ENCODE measurements at regions not wholly inside any gene's neighbourhood (a gene's known extent, or its start where the extent isn't known, plus 50 kb on each side); places are given as distances from the start of the nearest gene placed in this dataset.

DNA sequence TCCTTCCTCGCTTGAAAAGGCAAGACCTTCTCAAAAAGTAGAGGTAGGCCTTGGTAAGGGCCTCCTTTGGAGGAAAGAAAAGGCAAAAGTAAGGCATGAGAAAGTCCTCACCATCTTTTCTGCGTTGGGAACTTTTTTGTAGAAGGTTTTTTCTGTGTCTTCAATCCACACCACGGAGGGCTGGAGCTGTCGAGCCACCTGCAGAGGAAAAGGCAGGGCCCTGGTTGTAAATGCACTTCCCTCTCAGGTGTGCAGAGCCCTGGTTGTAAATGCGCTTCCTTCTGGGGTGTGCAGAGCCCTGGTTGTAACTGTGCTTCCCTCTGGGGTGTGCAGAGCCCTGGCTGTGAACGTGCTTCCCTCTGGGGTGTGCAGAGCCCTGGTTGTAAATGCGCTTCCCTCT is 80.2 kb upstream of the ASB18 start:
- no peaks in the 10 kb centered on the region for H3K4me1 Mint-ChIP-seq
- intact Hi-C loops (cut with micrococcal nuclease) = no loop called here
- no peak overlapping the region for H3K27ac Mint-ChIP-seq
- no peak overlapping the region for H3K4me3 Mint-ChIP-seq
- ATAC-seq (no peak), DNase-seq (no peak)
- H3K9me3 ChIP-seq (ENCODE audit: control insufficient read depth, insufficient read depth, low read length) = no peaks in the 10 kb centered on the region
- no peak overlapping the region for H3K4me3 ChIP-seq (ENCODE audit: low read length)
- H3K9me3 Mint-ChIP-seq = no peaks in the 10 kb centered on the region
- no peaks in the 10 kb centered on the region for H3K36me3 Mint-ChIP-seq
- H3K27me3 ChIP-seq (ENCODE audit: control insufficient read depth, insufficient read depth, low read length) = no peaks in the 10 kb centered on the region
- H3K36me3 ChIP-seq (ENCODE audit: control insufficient read depth, insufficient read depth, low read length) = no peaks in the 10 kb centered on the region
- TF ChIP-seq, protein P1, sequence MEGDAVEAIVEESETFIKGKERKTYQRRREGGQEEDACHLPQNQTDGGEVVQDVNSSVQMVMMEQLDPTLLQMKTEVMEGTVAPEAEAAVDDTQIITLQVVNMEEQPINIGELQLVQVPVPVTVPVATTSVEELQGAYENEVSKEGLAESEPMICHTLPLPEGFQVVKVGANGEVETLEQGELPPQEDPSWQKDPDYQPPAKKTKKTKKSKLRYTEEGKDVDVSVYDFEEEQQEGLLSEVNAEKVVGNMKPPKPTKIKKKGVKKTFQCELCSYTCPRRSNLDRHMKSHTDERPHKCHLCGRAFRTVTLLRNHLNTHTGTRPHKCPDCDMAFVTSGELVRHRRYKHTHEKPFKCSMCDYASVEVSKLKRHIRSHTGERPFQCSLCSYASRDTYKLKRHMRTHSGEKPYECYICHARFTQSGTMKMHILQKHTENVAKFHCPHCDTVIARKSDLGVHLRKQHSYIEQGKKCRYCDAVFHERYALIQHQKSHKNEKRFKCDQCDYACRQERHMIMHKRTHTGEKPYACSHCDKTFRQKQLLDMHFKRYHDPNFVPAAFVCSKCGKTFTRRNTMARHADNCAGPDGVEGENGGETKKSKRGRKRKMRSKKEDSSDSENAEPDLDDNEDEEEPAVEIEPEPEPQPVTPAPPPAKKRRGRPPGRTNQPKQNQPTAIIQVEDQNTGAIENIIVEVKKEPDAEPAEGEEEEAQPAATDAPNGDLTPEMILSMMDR (IDR thresholded peaks at IDR 0.05) = no peak
- H3K27ac ChIP-seq (ENCODE audit: low read length) = no peak overlapping the region
- H3K4me1 ChIP-seq (ENCODE audit: control insufficient read depth, insufficient read depth, low read length) = no peaks in the 10 kb centered on the region
- 65% methylated on average over 7 of the region's 7 CpGs for WGBS (ENCODE audit: insufficient coverage)
- peaks cover 10 to 26% of the 10 kb centered on the region in 2 donors for H3K27me3 Mint-ChIP-seq (ENCODE audit: low read depth in 2 of 2)

GRCh38 chr2:236345081-236345714 is 81.0 kb upstream of the ASB18 start:
- 82% methylated on average over 17 of the region's 18 CpGs for WGBS (ENCODE audit: insufficient coverage)
- Mint-ChIP-seq H3K27ac (no peak overlapping the region), H3K4me3 (no peak overlapping the region), H3K36me3 (no peaks in the 10 kb centered on the region), H3K4me1 (no peaks in the 10 kb centered on the region), H3K27me3 (ENCODE audit: low read depth in 2 of 2) (peaks cover 10 to 27% of the 10 kb centered on the region in 2 donors), H3K9me3 (no peaks in the 10 kb centered on the region)
- TF ChIP-seq, protein P1 (IDR thresholded peaks at IDR 0.05) = no peak
- intact Hi-C loops (cut with micrococcal nuclease) = no loop called here
- Histone ChIP-seq H3K27me3 (ENCODE audit: control insufficient read depth, insufficient read depth, low read length) (no peaks in the 10 kb centered on the region), H3K4me3 (ENCODE audit: low read length) (no peak overlapping the region), H3K9me3 (ENCODE audit: control insufficient read depth, insufficient read depth, low read length) (no peaks in the 10 kb centered on the region), H3K36me3 (ENCODE audit: control insufficient read depth, insufficient read depth, low read length) (no peaks in the 10 kb centered on the region), H3K27ac (ENCODE audit: low read length) (no peak overlapping the region), H3K4me1 (ENCODE audit: control insufficient read depth, insufficient read depth, low read length) (no peaks in the 10 kb centered on the region)
- no peak for ATAC-seq
- no peak for DNase-seq

DNA sequence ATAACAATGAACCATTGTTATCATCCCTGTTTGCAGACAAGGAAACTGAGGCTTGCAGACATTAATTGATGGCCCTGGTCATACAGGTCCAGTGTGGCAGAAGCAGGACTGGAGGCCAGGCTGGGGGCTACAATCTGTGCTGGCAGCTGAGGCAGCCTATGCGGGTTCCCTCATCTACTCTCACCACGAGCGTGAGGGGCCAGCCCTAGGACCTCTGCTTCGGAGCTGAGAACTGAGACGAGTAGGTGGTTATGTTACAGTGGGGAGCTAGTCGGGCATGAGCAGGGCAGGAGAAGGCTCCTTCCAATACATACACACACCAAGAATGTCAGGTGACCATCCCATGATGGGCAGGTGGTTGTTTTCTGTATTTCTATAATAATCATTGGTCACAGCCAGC is 82.2 kb upstream of the ASB18 start:
- Histone ChIP-seq H3K4me1 (ENCODE audit: control insufficient read depth, insufficient read depth, low read length) (no peaks in the 10 kb centered on the region), H3K9me3 (ENCODE audit: control insufficient read depth, insufficient read depth, low read length) (no peaks in the 10 kb centered on the region), H3K27ac (ENCODE audit: low read length) (no peak overlapping the region), H3K36me3 (ENCODE audit: control insufficient read depth, insufficient read depth, low read length) (no peaks in the 10 kb centered on the region), H3K27me3 (ENCODE audit: control insufficient read depth, insufficient read depth, low read length) (no peaks in the 10 kb centered on the region), H3K4me3 (ENCODE audit: low read length) (no peak overlapping the region)
- Mint-ChIP-seq H3K9me3 (no peaks in the 10 kb centered on the region), H3K4me1 (no peaks in the 10 kb centered on the region), H3K4me3 (no peak overlapping the region), H3K36me3 (no peaks in the 10 kb centered on the region), H3K27me3 (ENCODE audit: low read depth in 2 of 2) (peaks cover 10 to 27% of the 10 kb centered on the region in 2 donors), H3K27ac (no peak overlapping the region)
- DNase-seq (no peak), ATAC-seq (no peak)
- intact Hi-C loops (cut with micrococcal nuclease) = no loop called here
- 95% methylated on average over 2 of the region's 6 CpGs for WGBS (ENCODE audit: insufficient coverage)
- TF ChIP-seq, protein P1 (IDR thresholded peaks at IDR 0.05) = no peak

DNA sequence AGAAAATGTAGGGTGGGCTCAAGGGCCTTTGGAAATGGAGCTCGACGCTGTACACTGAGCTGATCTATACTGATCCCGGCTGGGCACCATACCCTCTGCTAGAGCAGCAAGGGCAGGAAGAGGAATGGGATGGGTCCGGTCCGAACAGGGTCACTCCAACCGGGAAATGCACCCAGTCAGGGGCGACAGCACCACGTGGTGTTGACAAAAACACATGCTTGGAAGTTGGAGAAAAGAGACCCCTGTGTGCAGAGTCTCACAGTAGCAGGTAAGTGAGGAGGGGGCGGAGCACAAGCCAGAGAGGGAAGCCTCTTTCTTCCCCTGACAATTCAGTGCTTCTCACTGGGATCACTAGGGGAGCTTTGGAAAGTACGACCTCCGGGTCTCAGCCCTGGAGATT is 84.1 kb upstream of the ASB18 start:
- ATAC-seq (no peak), DNase-seq (no peak)
- Histone ChIP-seq H3K4me3 (ENCODE audit: low read length) (no peak overlapping the region), H3K27me3 (ENCODE audit: control insufficient read depth, insufficient read depth, low read length) (peaks cover 2% of the 10 kb centered on the region), H3K27ac (ENCODE audit: low read length) (no peak overlapping the region), H3K36me3 (ENCODE audit: control insufficient read depth, insufficient read depth, low read length) (no peaks in the 10 kb centered on the region), H3K4me1 (ENCODE audit: control insufficient read depth, insufficient read depth, low read length) (no peaks in the 10 kb centered on the region), H3K9me3 (ENCODE audit: control insufficient read depth, insufficient read depth, low read length) (no peaks in the 10 kb centered on the region)
- Mint-ChIP-seq H3K27me3 (ENCODE audit: low read depth in 2 of 2) (peaks cover 19 to 35% of the 10 kb centered on the region in 2 donors), H3K9me3 (no peaks in the 10 kb centered on the region), H3K27ac (no peak overlapping the region), H3K4me1 (peaks cover 5 to 6% of the 10 kb centered on the region in 2 donors), H3K4me3 (no peak overlapping the region), H3K36me3 (no peaks in the 10 kb centered on the region)
- TF ChIP-seq, protein P1 (IDR thresholded peaks at IDR 0.05) = no peak
- WGBS (ENCODE audit: insufficient coverage) = 78% methylated on average over 11 of the region's 11 CpGs
- intact Hi-C loops (cut with micrococcal nuclease) = no loop called here
